OCI-LY1 (cell line): ENCODE measurements at regions not wholly inside any gene's neighbourhood (a gene's known extent, or its start where the extent isn't known, plus 50 kb on each side); places are given as distances from the start of the nearest gene placed in this dataset.

ENCODE experiments used
- H2AFZ ChIP-seq: fragments of 200-600 bp; sonication (generic), shearing (Covaris generic); 2 replicates; pipeline ENCODE4 v1.6.0; 2014; ENCODE audit warnings: antibody characterized with exemption, mild to moderate bottlenecking, low read length
- H3F3A ChIP-seq: fragments of 200-600 bp; sonication (generic), shearing (Covaris generic); 2 replicates; pipeline ENCODE4 v1.6.0; 2014; ENCODE audit warnings: mild to moderate bottlenecking, antibody characterized with exemption, low read length, moderate library complexity; ENCODE audit not compliant: insufficient read depth
- H3K27ac ChIP-seq: fragments of 200-600 bp; sonication (generic); 2 replicates; pipeline ENCODE4 v1.5.1; 2014; ENCODE audit warnings: low read length, mixed run types, mild to moderate bottlenecking, low read depth; ENCODE audit not compliant: poor library complexity, severe bottlenecking
- H3K27me3 ChIP-seq: fragments of 200-600 bp; sonication (generic); 2 replicates; pipeline ENCODE4 v1.6.0; 2014; ENCODE audit warnings: antibody characterized with exemption, mild to moderate bottlenecking, low read length, moderate library complexity; ENCODE audit not compliant: insufficient read depth
- H3K36me3 ChIP-seq: fragments of 200-600 bp; sonication (generic); 2 replicates; pipeline ENCODE4 v1.6.1; 2014; ENCODE audit warnings: mild to moderate bottlenecking, antibody characterized with exemption, low read length, moderate library complexity, mixed read lengths; ENCODE audit not compliant: insufficient read depth
- H3K4me1 ChIP-seq: fragments of 200-600 bp; sonication (generic); 2 replicates; pipeline ENCODE4 v1.5.1; 2014; ENCODE audit warnings: mild to moderate bottlenecking, low read length, moderate library complexity; ENCODE audit not compliant: insufficient read depth, severe bottlenecking
- H3K4me2 ChIP-seq: fragments of 200-600 bp; sonication (generic), shearing (Covaris generic); 2 replicates; pipeline ENCODE4 v1.6.1; 2014; ENCODE audit warnings: low read length
- H3K4me3 ChIP-seq: fragments of 200-600 bp; sonication (generic); 2 replicates; pipeline ENCODE4 v1.5.1; 2014; ENCODE audit warnings: low read length, low read depth, mild to moderate bottlenecking, mixed read lengths; ENCODE audit not compliant: poor library complexity, severe bottlenecking
- H3K79me2 ChIP-seq: fragments of 200-600 bp; shearing (Covaris generic); 2 replicates; pipeline ENCODE4 v1.6.1; 2016; ENCODE audit warnings: mixed run types, low read length, mixed read lengths; ENCODE audit not compliant: insufficient read depth
- H3K9ac ChIP-seq: fragments of 200-600 bp; sonication (generic), shearing (Covaris generic); 2 replicates; pipeline ENCODE4 v1.6.1; 2014; ENCODE audit warnings: mild to moderate bottlenecking, low read length, mixed read lengths
- H3K9me2 ChIP-seq: fragments of 200-600 bp; sonication (generic), shearing (Covaris generic); 2 replicates; pipeline ENCODE4 v1.6.1; 2014; ENCODE audit warnings: low read depth, mild to moderate bottlenecking, low read length, mixed read lengths
- H3K9me3 ChIP-seq: fragments of 200-600 bp; shearing (Covaris generic); 2 replicates; pipeline ENCODE4 v1.6.1; 2014; ENCODE audit warnings: low read length, mixed read lengths
- H4K20me1 ChIP-seq: fragments of 200-600 bp; sonication (generic), shearing (Covaris generic); 2 replicates; pipeline ENCODE4 v1.6.0; 2016; ENCODE audit warnings: mild to moderate bottlenecking, low read length; ENCODE audit not compliant: insufficient read depth
- EZH2 ChIP-seq: fragments of 200-600 bp; sonication (generic), shearing (Covaris generic); IDR thresholded peaks from 2 replicates; pipeline ENCODE4 v1.8.0; 2017; ENCODE audit warnings: borderline replicate concordance, mixed run types, mild to moderate bottlenecking, antibody characterized with exemption, low read length, moderate library complexity, mixed read lengths
- TF ChIP-seq, protein P1 (sequence below): fragments of 200-600 bp; sonication (generic), shearing (Covaris generic); IDR thresholded peaks from 2 replicates; pipeline ENCODE4 v1.5.1; 2017; ENCODE audit warnings: mild to moderate bottlenecking, antibody characterized with exemption, low read length, moderate library complexity, mixed read lengths

DNA sequence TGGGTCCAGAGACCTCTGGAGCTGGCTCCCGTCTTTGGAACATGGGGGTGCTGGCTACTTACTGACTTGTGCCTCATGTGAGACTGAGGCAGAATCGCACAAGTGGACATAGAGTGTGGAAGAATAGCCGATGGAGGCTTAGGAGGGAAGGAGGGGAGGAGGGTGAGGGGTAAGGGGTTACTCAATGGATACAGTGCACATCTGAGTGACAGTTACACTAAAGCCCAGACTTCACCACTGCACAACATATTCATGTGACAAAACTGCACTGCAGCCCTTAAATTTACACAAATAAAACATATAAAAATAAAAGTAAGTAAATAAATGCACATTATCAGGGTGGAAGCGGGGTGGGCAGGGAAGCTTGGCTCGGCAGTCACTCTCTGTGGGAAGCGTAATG, 197.7 kb upstream of the RAB4A start:
- H3K9me3 ChIP-seq, result no peaks in the 10 kb centered on the region
- H3K4me2 ChIP-seq, result no peak overlapping the region
- no peak overlapping the region for H3K27ac ChIP-seq
- H3K27me3 ChIP-seq, result no peaks in the 10 kb centered on the region
- H2AFZ ChIP-seq, result no peak overlapping the region
- no peaks in the 10 kb centered on the region for H3F3A ChIP-seq
- no peak for TF ChIP-seq EZH2
- TF ChIP-seq, protein P1, sequence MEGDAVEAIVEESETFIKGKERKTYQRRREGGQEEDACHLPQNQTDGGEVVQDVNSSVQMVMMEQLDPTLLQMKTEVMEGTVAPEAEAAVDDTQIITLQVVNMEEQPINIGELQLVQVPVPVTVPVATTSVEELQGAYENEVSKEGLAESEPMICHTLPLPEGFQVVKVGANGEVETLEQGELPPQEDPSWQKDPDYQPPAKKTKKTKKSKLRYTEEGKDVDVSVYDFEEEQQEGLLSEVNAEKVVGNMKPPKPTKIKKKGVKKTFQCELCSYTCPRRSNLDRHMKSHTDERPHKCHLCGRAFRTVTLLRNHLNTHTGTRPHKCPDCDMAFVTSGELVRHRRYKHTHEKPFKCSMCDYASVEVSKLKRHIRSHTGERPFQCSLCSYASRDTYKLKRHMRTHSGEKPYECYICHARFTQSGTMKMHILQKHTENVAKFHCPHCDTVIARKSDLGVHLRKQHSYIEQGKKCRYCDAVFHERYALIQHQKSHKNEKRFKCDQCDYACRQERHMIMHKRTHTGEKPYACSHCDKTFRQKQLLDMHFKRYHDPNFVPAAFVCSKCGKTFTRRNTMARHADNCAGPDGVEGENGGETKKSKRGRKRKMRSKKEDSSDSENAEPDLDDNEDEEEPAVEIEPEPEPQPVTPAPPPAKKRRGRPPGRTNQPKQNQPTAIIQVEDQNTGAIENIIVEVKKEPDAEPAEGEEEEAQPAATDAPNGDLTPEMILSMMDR, result no peak
- H3K4me1 ChIP-seq, result no peaks in the 10 kb centered on the region
- H3K4me3 ChIP-seq, result no peak overlapping the region
- no peak overlapping the region for H3K9ac ChIP-seq
- H3K79me2 ChIP-seq, result no peaks in the 10 kb centered on the region
- no peaks in the 10 kb centered on the region for H4K20me1 ChIP-seq
- H3K9me2 ChIP-seq, result no peaks in the 10 kb centered on the region
- H3K36me3 ChIP-seq, result no peaks in the 10 kb centered on the region

DNA sequence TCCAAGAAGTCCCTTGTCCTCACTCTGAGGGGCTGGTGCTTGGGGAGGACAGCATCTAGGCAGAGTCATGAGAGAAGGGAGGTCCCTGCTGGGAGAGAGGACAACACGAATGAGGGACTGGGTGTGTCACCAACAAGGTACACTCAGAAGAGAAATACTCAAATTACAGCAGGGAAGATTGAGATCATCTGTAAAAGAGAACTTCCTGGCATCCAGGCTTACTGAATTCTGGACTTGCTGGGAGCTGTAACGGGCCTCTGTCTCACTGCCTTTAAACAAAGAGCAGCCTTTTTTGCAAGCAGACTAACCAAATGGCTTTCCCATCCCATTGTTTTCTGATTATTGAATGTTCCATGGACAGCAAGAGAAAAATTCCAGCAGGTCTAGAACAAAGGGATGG, 195.7 kb upstream of the RAB4A start:
- no peaks in the 10 kb centered on the region for H3K79me2 ChIP-seq
- no peaks in the 10 kb centered on the region for H3F3A ChIP-seq
- H3K27me3 ChIP-seq, result no peaks in the 10 kb centered on the region
- H3K27ac ChIP-seq, result no peak overlapping the region
- no peak overlapping the region for H3K4me2 ChIP-seq
- no peak overlapping the region for H3K4me3 ChIP-seq
- H3K4me1 ChIP-seq, result no peaks in the 10 kb centered on the region
- no peaks in the 10 kb centered on the region for H4K20me1 ChIP-seq
- H3K9me3 ChIP-seq, result no peaks in the 10 kb centered on the region
- H3K9ac ChIP-seq, result no peak overlapping the region
- no peaks in the 10 kb centered on the region for H3K36me3 ChIP-seq
- no peaks in the 10 kb centered on the region for H3K9me2 ChIP-seq
- no peak overlapping the region for H2AFZ ChIP-seq
- no peak for TF ChIP-seq EZH2
- TF ChIP-seq, protein P1, result no peak

DNA sequence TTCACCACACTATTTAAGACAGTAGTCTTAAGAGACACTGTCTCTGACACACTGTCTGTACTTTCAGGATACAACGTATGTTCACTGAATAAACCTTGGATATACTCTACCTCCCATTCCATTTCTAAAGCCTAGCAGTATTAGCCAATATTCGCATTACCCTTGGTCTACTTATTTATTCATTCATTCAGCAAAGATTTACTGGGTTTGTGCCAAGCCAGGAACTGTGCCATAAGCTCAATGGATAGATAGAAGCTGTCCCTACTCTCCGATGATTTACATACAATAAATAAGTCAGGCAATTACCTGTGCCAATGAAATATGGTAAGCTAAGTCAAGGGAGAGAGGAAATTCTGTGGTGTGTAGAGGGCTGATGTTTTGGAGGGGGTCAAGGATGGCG, 195.2 kb upstream of the RAB4A start:
- Histone ChIP-seq H4K20me1 (no peaks in the 10 kb centered on the region), H3K9ac (no peak overlapping the region), H3K27ac (no peak overlapping the region), H3K9me2 (no peaks in the 10 kb centered on the region), H3K4me2 (no peak overlapping the region), H3K4me3 (no peak overlapping the region), H3K9me3 (no peaks in the 10 kb centered on the region), H3F3A (no peaks in the 10 kb centered on the region), H3K79me2 (no peaks in the 10 kb centered on the region), H3K36me3 (no peaks in the 10 kb centered on the region), H3K4me1 (no peaks in the 10 kb centered on the region), H3K27me3 (no peaks in the 10 kb centered on the region), H2AFZ (no peak overlapping the region)
- TF ChIP-seq, protein P1, result no peak
- no peak for TF ChIP-seq EZH2
